GM18858 (cell line): ENCODE measurements at regions not wholly inside any gene's neighbourhood (a gene's known extent, or its start where the extent isn't known, plus 50 kb on each side); places are given as distances from the start of the nearest gene placed in this dataset.
"Not testable (repeated sequence)": the region's sequence is repeated elsewhere in the genome, so short reads cannot be mapped to it uniquely, and the experiment has no call there.

Source experiments
- ATAC-seq: cut with Tn5 transposase; IDR thresholded peaks from one replicate; pipeline ENCODE4 v1.9.1; 2021; ENCODE audit not compliant: unreplicated experiment

DNA sequence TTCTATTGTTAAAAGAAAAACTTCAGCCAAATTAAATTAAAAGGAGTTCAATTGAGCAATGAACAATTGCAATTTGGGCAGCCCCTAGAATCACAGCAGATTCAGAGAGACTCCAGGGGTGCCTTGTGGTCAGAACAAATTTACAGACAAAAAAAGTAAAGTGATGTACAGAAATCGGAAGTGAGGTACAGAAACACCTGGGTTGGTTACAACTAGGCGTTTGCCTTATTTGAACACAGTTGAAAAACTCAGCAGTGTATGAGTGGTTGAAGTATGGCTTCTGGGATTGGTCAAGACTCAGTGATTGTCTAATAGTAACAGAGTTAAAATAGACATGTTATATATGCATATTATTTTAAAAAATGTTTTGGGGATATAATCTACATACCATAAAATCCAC is 98.5 kb upstream of the ZSWIM2 start:
- no peak for ATAC-seq

DNA sequence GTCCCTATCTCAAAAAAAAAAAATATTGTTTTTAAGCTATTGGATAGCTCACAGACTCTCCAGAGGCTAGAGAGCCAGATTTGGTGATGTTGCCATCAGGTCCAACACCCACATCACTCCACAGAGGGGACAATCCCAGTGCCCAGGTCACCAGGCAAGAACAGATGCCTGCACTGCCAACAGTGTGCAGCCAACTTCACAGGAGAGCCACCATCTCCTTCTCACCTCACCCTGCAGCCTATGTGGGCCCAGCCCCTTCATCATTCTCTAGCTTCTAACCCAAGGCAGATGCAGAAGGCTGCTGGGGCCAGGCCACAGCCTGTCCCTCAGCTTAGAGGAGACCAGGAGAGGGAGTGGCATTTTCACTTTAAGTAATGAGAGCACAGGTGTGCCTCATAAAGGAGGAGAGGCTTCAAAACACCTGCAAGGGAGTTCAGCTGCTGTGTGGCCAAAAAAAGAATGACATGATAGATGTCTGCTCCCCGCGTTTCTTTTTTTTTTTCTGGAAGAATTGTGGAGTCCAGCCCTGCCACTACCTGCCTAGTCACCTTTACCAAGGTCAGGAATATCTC is 98.0 kb upstream of the ZSWIM2 start:
- no peak for ATAC-seq

DNA sequence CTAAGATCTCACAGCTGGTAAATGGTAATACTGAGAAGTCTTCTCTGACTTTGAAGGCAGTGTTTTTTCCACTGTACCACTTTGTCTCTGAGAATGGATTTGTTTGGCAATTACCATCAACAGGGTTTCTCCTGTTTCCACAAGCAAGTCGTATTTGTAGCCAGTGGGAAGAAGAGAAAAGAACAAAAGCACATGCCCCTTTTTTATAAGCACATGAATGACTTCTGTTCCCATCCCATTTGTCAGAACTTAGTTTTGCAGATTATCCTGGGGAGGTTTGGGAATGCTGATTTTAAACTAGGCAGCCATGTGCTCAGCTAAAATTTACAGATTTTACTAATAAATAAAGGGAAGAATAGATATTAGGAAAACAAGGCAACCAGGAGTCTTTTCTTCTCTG is 92.9 kb upstream of the ZSWIM2 start:
- no peak for ATAC-seq

DNA sequence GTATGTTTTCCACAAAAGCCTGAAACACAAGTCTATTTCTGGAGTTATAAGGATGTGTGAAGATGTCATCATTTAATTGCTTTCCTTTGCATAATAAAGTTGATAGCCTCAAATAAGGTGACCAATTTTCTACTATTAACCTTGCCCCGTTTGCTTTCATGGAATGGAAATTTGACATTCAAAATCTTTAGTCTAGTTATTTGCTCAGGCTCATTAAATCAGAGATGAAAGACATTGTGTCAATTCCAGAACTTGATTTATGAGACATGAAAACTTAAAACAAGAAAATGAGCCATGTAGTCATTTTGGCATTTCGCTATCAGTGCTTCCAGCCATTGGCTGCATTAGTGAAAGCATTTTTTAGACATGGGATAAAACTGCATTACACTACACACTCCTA is 91.5 kb upstream of the ZSWIM2 start:
- ATAC-seq, result no peak

DNA sequence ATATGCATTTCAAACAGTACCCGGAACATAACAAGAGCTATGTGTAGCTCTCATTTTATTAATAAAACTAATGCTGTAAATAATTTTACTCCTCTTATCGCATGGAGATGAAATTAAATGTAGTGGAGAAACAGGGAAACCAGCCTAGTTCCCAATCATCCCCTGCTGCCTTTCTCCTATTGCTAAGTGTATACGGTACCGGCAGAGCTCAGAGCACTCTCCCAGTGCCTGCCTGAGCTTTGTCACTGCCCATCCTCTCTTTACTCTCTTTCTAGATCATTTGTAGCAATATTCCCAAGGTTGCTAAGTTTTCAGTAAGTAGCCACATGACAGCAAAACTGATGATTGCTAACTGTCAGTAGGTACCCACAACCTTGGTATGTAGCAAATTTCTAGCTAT is 85.5 kb upstream of the ZSWIM2 start:
- no peak for ATAC-seq

DNA sequence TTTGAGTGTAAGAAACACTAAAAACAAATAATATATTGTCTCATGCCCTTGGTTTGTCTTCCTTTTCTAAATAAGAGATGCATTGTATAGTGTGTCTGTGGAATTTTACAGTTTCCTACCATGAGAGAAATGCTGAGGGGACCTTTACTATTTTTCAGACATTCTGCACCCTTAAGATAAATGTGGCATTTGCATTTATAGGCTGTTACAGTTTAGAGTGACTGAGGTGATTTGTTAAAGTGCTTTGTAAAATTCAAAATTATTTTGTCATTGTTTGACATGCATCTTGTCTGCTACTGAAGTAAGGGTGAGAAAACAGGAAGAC is 78.9 kb upstream of the ZSWIM2 start:
- no peak for ATAC-seq

DNA sequence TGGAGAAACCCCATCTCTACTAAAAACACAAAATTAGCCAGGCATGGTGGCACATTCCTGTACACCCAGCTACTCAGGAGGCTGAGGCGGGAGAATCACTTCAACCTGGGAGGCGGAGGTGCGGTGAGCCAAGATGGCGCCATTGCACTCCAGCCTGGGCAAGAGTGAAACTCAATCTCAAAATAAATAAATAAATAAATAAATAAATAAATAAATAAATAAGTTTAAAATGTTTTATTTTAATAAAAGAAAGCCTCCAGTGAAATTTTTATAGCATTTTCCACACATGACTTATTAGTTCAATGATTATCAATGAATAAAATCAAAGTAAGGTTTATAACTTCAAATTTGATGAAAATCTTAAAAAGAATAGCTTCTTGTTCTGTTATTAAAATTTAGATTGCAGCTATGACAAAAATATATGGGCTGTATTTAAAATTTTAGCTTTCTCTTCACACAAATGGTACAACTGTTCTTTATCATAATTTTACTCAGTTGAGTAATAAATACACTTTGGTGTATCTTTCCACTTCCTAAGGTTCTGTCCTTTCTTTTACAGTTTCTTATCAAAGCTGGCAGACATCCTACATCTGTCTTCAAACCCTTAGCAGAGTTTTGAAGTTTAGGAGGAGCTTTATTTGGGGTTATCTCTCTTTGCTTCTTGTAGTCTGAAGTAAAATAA is 78.4 kb upstream of the ZSWIM2 start:
- ATAC-seq, result no peak

DNA sequence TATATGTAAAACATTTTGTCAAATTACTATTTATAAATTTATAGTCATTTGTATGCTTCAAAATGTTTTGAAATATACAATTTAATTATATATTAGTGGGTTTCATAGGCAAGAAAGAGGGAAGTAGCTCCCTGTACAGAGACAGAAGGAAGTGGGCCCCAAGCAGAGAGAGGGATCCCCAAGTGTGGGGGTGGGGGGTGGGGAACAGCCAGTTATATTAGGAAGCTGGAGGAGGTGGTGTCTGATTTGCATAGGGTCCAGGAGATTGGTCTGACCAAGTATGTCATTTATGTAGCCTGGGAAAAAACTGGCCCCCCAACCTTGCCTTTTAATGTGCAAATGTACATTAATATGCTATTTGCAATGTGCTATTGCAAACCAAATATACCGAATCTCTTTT is 76.5 kb upstream of the ZSWIM2 start:
- no peak for ATAC-seq

DNA sequence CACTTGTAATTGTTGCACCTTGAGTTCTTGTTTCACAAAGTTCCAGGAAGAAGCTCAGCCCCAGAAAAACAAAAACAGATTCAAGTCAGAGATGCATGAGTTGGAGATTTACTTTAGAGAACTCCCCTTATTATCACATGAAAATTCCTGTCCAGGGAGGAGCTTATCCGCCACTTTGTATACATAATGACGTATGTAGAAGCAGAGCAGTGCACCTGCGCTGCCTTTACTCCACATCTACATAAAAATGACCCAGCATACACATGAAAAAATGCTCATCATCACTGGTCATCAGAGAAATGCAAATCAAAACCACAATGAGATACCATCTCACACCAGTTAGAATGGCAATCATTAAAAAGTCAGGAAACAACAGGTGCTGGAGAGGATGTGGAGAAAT is 73.3 kb upstream of the ZSWIM2 start:
- not testable (repeated sequence) for ATAC-seq

DNA sequence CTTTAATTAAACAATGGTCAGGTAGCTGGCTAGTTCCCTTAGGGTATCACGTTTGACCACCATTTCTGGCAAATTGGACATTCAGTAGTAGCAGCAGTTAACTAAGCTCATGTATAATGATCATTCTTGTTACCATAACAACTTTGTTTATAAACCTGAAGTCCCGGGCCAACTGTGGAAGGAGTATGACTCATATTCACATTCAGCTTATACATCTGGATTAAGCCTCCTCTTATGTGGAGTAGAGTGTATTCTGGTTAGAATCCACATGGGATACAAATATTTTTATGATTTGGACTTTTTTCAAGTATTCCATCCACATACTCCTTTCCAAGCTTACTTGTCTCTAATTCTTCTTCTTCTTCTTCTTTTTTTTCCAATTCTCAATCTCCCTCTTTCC is 70.3 kb upstream of the ZSWIM2 start:
- no peak for ATAC-seq

DNA sequence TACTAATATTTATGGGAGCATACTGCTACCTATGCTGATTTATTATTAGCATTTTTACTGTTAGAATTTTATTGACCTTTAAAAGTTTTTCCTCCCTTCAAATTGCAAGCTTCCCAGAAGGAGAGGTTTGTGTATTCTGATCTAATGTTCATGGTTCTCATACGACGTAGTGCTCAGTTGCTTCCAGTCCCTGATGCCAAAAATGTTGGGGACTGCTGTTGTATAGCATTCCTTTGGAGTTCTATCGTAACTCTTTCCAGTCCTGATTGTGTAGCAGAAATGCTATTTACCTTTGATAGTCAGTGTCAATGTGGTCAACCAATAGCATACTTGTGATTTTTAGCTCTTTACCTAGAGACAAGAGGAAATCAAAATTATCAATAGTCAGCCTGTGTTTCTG is 69.5 kb upstream of the ZSWIM2 start:
- no peak for ATAC-seq

DNA sequence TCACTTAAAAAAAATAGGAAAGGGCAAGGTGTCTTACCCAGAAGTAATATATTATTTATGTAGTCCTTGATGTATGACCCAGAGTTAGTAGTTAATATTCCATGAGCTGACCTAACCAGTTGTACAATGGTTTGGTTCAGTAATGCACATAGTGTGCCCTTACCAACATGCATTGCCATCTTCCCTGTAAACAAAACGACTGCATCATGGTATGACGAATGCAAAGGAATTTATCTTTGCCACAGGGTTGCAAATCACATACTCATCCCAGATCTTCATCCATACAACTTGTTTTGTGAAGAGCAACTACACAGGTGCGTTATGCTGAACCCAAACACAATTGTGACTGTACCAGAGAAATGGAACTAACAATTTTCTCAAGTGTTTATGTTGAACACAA is 68.9 kb upstream of the ZSWIM2 start:
- ATAC-seq, result no peak

DNA sequence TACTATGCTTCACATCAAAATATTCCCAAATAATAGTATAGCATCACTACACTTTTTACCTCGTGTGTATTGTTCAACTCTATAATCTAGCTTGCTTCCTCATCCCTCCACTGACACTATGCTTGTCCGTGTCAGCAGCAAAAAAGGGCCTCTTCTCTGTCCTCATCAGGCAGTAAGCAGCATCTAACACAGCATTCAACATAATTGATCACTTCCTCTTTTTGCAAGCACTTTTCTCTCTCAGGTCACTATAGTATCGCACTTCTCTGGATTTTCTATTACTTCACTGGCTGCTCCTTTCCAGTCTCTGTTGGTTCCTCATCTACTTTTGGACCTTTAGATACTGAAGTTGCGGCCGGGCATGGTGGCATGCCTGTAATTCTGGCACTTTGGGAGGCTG is 64.9 kb upstream of the ZSWIM2 start:
- ATAC-seq, result peak; percentile 99

DNA sequence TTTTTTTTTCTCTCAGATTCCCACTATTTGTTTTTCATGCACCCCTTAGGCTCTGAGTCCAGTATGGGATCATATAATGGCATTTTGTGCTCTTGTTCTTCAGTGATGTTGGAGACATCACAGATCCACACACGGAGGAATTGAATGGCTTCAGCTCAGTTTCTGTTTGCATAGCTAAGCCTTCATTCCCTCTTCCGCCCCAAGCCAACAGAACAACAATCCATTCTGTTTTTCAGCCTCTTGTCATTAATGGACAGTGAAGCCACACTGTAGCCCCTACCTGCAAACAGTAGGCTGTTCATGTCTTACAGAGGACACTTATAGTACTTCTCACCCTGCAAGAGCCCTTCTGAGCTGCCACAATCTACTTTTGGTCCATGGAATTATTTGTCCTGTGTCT is 64.0 kb upstream of the ZSWIM2 start:
- ATAC-seq, result no peak

DNA sequence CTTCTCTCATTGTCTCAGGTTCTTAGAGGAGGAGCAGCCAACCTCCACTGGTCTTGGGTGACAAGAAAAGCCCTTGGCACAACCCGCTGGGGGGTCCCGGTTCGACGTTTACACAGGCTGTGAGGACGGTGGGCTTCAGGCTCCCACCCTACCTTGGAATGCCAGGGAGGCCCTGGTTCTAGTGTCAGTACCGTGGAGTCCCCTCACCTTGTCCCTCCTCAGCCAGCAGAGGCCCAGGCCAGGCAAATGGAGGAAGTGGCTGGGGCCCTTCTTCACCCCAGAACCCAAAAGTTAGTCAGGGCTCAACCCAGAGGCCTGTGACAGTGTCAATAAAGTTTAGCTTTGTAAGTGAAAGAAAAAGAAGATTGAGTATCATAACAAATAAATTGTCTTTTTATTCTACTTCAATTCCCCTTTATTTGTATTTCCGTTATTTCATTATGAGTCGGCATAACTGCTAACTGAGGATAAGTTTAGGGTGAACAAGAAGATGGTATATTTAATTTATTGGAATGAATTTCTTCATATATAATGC is 62.6 kb upstream of the ZSWIM2 start:
- no peak for ATAC-seq

DNA sequence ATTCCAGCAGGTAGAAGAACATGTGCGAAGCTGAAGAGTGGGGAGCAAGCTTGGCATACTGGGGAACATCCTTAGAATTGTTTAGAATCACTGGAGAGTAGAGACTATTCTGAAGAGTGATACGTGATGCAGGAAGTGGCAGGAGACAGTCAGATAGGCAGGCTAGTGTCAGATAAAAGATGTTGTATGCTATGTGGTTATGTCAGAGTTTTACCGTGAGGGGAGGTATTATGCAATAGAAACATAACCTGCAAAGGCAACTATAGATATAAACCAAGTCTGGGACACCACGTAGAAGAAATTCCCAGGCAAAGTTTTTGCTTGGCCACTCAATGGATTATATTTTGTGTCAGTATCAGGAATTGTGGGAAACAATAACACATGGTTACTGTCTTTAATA is 62.0 kb upstream of the ZSWIM2 start:
- no peak for ATAC-seq

DNA sequence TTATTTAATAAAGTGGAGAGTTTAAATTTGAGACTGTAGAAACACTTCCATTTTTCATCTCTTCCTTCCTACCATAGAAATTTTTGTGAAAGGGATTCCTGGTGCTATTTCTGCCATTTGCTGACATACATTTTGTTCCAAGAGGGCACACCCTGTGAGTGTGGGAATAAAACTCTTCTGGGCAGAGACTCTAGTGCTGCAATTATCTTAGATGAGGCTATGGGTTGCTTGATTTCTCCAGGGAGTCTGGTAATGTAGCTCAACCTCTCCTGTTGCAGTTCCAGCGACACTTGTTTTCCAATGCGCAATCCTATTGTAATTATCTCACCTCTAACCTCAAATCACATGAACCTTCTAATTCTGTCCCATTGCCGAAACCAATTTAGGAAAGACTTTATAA is 60.1 kb upstream of the ZSWIM2 start:
- no peak for ATAC-seq

DNA sequence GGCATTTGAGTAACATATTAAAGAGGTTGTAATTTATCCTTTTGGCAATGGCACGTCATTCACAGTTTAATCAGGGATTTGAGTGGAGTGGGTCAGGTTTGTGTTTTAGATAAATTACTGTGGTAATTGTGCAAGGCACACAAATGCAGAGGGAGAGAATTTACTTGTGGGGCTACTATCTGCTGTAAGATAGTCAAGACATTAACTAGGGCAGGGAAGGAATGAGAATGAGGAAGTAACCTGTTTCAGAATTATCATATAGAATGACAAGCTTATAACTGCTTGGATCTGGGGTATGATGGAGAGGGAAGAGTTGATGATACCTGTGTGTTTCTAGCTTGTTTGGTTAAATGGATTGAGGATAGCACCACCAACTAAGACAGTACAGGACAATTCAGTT is 58.9 kb upstream of the ZSWIM2 start:
- no peak for ATAC-seq

DNA sequence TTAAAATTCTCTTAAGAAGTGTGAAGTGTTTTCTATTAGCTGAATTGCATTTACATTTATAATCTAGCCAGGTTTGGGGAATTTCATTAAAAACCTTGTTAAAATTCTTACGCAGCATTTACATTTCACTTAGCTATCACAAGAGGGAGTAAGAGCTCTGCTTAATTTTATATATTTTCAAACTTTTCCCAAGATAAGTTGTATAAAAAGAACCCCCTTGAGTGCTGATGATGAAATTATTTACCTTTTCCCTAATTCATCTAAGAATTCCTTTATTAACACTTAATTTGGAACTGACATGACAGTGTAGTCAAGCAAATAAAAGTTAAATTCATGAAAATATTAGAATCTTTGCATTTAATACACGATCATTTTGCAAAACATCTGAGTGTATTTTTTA is 54.2 kb upstream of the ZSWIM2 start:
- ATAC-seq, result no peak
